A673 (cell line): ENCODE measurements at regions not wholly inside any gene's neighbourhood (a gene's known extent, or its start where the extent isn't known, plus 50 kb on each side); places are given as distances from the start of the nearest gene placed in this dataset.

Experiments
- BruUV-seq: library from RNA; stranded (reverse); fragments of 400-500 nt; replicated peaks from 2 replicates; lab custom pipeline; 2021; lab: Mats Ljungman, UMichigan
- CTCF ChIA-PET: fragments of 300-600 bp; sonication (Branson Sonifier 250); formaldehyde crosslinking; loops from one replicate; lab custom pipeline; 2022; ENCODE audit warnings: antibody characterized with exemption; lab: Charles Lee
- POLR2A ChIA-PET: fragments of 300-600 bp; sonication (Branson Sonifier 250); formaldehyde crosslinking; loops from one replicate; lab custom pipeline; 2022; ENCODE audit warnings: antibody characterized with exemption; ENCODE audit not compliant: low non-redundant PET; lab: Charles Lee
- DNase-seq: peaks from one replicate; pipeline ENCODE4 v3.0.0-alpha.2; 2015; ENCODE audit warnings: low spot score
- H3K27ac ChIP-seq: fragments of 200-600 bp; sonication (generic); 2 replicates; pipeline ENCODE4 v1.5.1; 2016; ENCODE audit warnings: mixed run types, low read depth, mild to moderate bottlenecking, mixed read lengths, antibody characterized with exemption, low read length; ENCODE audit not compliant: poor library complexity, severe bottlenecking
- H3K27me3 ChIP-seq: fragments of 200-600 bp; sonication (generic); replicated peaks from 2 replicates; pipeline ENCODE4 v1.6.1; 2017; ENCODE audit warnings: mixed run types, low read depth, mild to moderate bottlenecking, mixed read lengths, antibody characterized with exemption, low read length; ENCODE audit not compliant: insufficient read depth, poor library complexity
- H3K36me3 ChIP-seq: fragments of 200-600 bp; sonication (generic); 2 replicates; pipeline ENCODE4 v1.6.1; 2016; ENCODE audit warnings: mixed run types, mild to moderate bottlenecking, mixed read lengths, antibody characterized with exemption, low read length; ENCODE audit not compliant: insufficient read depth, poor library complexity, severe bottlenecking
- H3K4me1 ChIP-seq: fragments of 200-600 bp; sonication (generic); 2 replicates; pipeline ENCODE4 v1.6.1; 2017; ENCODE audit warnings: mixed run types, mild to moderate bottlenecking, mixed read lengths, antibody characterized with exemption, low read length; ENCODE audit not compliant: insufficient read depth, poor library complexity, severe bottlenecking
- H3K4me3 ChIP-seq: fragments of 200-600 bp; sonication (generic); 2 replicates; pipeline ENCODE4 v1.5.1; 2016; ENCODE audit warnings: low read depth, mixed run types, mild to moderate bottlenecking, mixed read lengths, low read length; ENCODE audit not compliant: poor library complexity, severe bottlenecking
- H3K9me3 ChIP-seq: fragments of 200-600 bp; sonication (generic); 2 replicates; pipeline ENCODE4 v1.6.1; 2016; ENCODE audit warnings: mixed run types, low read depth, mild to moderate bottlenecking, mixed read lengths, antibody characterized with exemption, low read length; ENCODE audit not compliant: poor library complexity, severe bottlenecking
- EZH2 ChIP-seq: fragments of 200-600 bp; sonication (generic); IDR thresholded peaks from 2 replicates; pipeline ENCODE4 v1.6.1; 2017; ENCODE audit warnings: borderline replicate concordance, low read depth, mild to moderate bottlenecking, mixed read lengths, antibody characterized with exemption, low read length; ENCODE audit not compliant: poor library complexity, severe bottlenecking
- intact Hi-C: fragments of 100-400 bp; cut with micrococcal nuclease; formaldehyde crosslinking; loops from one replicate; pipeline ENCODE4 v1.10.0; 2022; ENCODE audit not compliant: unreplicated experiment
- TF ChIP-seq, protein P1 (sequence below): fragments of 300-800, 200-600 bp; sonication (generic); conservative IDR thresholded peaks from 2 replicates; pipeline ENCODE4 v1.5.1; 2017; ENCODE audit warnings: low read depth, mild to moderate bottlenecking, antibody characterized with exemption, low read length, moderate library complexity, mixed read lengths

DNA sequence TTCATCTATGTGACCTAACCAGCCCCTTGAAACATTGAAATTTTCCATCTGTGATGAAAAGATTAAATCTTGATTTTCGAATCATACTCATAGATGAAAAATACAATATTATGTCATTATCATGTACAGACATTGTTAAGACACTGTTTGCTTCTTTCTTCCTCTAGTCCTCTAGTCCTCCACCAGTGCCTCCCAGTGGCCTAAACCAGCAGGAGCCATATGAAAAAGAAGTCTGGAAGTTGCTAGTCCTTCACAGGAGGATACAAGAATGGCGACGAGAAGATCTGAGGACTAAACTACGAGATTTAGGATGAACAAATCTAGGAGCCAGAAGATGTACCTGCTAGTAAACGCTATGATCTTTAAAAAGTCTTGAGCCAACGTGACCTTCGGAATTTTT lies 134.1 kb downstream of the SLC17A6 start:
- Histone ChIP-seq H3K27me3 (no peaks in the 10 kb centered on the region), H3K4me1 (no peaks in the 10 kb centered on the region), H3K27ac (no peak overlapping the region), H3K36me3 (no peaks in the 10 kb centered on the region), H3K9me3 (no peaks in the 10 kb centered on the region), H3K4me3 (no peak overlapping the region)
- peak; percentile 18 for DNase-seq
- POLR2A ChIA-PET: no interaction called here
- intact Hi-C loops: no loop called here
- no TSS peak for BruUV-seq
- TF ChIP-seq, protein P1, sequence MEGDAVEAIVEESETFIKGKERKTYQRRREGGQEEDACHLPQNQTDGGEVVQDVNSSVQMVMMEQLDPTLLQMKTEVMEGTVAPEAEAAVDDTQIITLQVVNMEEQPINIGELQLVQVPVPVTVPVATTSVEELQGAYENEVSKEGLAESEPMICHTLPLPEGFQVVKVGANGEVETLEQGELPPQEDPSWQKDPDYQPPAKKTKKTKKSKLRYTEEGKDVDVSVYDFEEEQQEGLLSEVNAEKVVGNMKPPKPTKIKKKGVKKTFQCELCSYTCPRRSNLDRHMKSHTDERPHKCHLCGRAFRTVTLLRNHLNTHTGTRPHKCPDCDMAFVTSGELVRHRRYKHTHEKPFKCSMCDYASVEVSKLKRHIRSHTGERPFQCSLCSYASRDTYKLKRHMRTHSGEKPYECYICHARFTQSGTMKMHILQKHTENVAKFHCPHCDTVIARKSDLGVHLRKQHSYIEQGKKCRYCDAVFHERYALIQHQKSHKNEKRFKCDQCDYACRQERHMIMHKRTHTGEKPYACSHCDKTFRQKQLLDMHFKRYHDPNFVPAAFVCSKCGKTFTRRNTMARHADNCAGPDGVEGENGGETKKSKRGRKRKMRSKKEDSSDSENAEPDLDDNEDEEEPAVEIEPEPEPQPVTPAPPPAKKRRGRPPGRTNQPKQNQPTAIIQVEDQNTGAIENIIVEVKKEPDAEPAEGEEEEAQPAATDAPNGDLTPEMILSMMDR: peak; percentile 44
- no peak for TF ChIP-seq EZH2
- CTCF ChIA-PET: no interaction called here

DNA sequence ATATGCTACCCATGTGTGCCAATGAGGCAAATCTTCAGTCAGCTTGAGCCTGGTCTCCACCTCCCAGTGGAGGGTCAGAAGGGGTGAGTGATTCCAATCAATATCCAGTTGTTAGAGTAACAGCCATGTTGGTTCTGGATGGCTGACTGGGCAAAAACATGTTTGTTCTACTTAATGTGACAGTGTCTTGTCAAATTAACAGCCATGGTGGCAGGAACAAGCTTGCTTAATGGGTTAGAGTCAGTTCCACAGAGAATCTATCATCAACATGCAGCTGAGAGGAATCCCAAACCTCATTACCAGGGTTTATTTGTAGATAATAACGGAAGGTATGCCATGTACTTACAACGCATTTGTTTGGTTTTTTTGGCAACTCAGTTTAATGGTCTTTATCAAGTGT lies 133.2 kb downstream of the SLC17A6 start:
- Histone ChIP-seq H3K27me3 (no peaks in the 10 kb centered on the region), H3K4me1 (no peaks in the 10 kb centered on the region), H3K9me3 (no peaks in the 10 kb centered on the region), H3K4me3 (no peak overlapping the region), H3K36me3 (no peaks in the 10 kb centered on the region), H3K27ac (no peak overlapping the region)
- no TSS peak for BruUV-seq
- no peak for DNase-seq
- POLR2A ChIA-PET: no interaction called here
- intact Hi-C loops: no loop called here
- CTCF ChIA-PET: no interaction called here
- TF ChIP-seq, protein P1: no peak
- no peak for TF ChIP-seq EZH2

- no peaks in the 10 kb centered on the region for H3K9me3 ChIP-seq
- no peaks in the 10 kb centered on the region for H3K4me1 ChIP-seq
- H3K36me3 ChIP-seq: no peaks in the 10 kb centered on the region
- DNase-seq: no peak
- intact Hi-C loops: no loop called here
- TF ChIP-seq, protein P1: no peak
- no peak for TF ChIP-seq EZH2
- CTCF ChIA-PET: no interaction called here
- H3K27me3 ChIP-seq: no peaks in the 10 kb centered on the region
- POLR2A ChIA-PET: no interaction called here
- no peak overlapping the region for H3K4me3 ChIP-seq
- H3K27ac ChIP-seq: no peak overlapping the region
- BruUV-seq: no TSS peak
Measured at GRCh38 chr11:22467741-22468140, 129.6 kb downstream of the SLC17A6 start.
